H1 (cell line): ENCODE measurements at regions not wholly inside any gene's neighbourhood (a gene's known extent, or its start where the extent isn't known, plus 50 kb on each side); places are given as distances from the start of the nearest gene placed in this dataset.

Experiments used
- CBX8 ChIP-seq: fragments of 300-800, 300-1000 bp; sonication (generic); IDR thresholded peaks from 2 replicates; pipeline ENCODE4 v1.7.1; 2016; ENCODE audit warnings: low read depth, low read length, borderline replicate concordance
- RBBP5 ChIP-seq: IDR thresholded peaks from 2 replicates; pipeline ENCODE4 v1.7.1; 2012; ENCODE audit warnings: low read depth, mild to moderate bottlenecking, inconsistent platforms, low read length, moderate library complexity, borderline replicate concordance
- YY1 ChIP-seq: IDR thresholded peaks from 2 replicates; pipeline ENCODE4 v1.6.1; 2011; ENCODE audit warnings: low read depth, mild to moderate bottlenecking, low read length

DNA sequence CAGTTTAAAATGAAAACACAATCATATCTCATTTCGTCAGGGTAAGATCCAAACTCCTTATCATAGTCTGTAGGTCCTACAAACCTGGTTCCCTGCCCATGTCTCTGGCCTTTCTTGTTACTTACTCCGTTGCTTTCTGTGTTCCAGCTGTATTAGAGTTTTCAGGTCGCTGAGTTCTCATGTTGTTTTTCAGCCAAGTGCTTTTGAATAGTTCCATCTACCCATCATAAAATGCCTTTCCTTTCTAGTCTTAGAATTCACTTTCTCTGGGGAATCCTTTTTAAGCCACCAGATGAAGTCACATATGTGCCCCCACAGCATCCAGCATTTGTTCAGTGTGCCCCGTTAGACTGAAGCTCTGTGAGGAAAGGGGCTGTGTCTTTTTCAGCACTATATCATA is 228.7 kb downstream of the YTHDC2 start (continued):
- TF ChIP-seq RBBP5 (no peak), YY1 (no peak), CBX8 (no peak)
- TF ChIP-seq, all 59 proteins: peak for 0
